Adrenal gland (tissue), 9 donors: ENCODE measurements at regions not wholly inside any gene's neighbourhood (a gene's known extent, or its start where the extent isn't known, plus 50 kb on each side); places are given as distances from the start of the nearest gene placed in this dataset.

Source experiments
- DNase-seq, 7 donors: peaks; one replicate each; pipeline ENCODE4 v3.0.0-alpha.2; 2019 to 2020
- H3K27ac ChIP-seq, 5 donors: fragments of 200-600 bp; sonication (generic) in 4 of 5; 1 replicate in 3 of 5; 2 replicates in 2 of 5; pipeline versions ENCODE4 v1.5.1 to v1.8.0; 2016 to 2020; ENCODE audit warnings: mild to moderate bottlenecking in 1 of 5
- H3K27me3 ChIP-seq: fragments of 200-600 bp; 2 replicates; pipeline ENCODE4 v1.8.0; 2021
- H3K36me3 ChIP-seq, 2 donors: fragments of 200-600 bp; replicated peaks in 1 of 2; 1 replicate in 1 of 2; 2 replicates in 1 of 2; pipeline versions ENCODE4 v1.5.1 to v1.8.0; 2018 to 2022
- H3K4me1 ChIP-seq, 2 donors: fragments of 200-600 bp; replicated peaks in 1 of 2; 1 replicate in 1 of 2; 2 replicates in 1 of 2; pipeline versions ENCODE4 v1.5.1 to v1.8.0; 2018 to 2021
- H3K4me3 ChIP-seq, 4 donors: fragments of 200-600 bp; sonication (generic) in 3 of 4; one replicate each; pipeline ENCODE4 v1.5.1; 2016 to 2018
- H3K9me3 ChIP-seq, 3 donors: fragments of 200-600 bp; sonication (generic) in 1 of 3; replicated peaks in 1 of 3; 1 replicate in 2 of 3; 2 replicates in 1 of 3; pipeline versions ENCODE4 v1.5.1 to v1.8.0; 2016 to 2021
- POLR2A ChIP-seq, 2 donors: fragments of 450-650 bp; IDR thresholded peaks; one replicate each; pipeline ENCODE4 v1.6.1; 2017; ENCODE audit warnings: antibody characterized with exemption in 2 of 2, mild to moderate bottlenecking in 2 of 2, moderate library complexity in 1 of 2
- WGBS, 4 donors: extraction: QIAGEN DNeasy Blood & Tissue Kit in 2 of 4; methylation state at CpG; one replicate each; pipeline versions ENCODE4 v1.1.5 to v1.1.7; 2013 to 2017; 5-methylcytosine and 5-hydroxymethylcytosine counted together
- intact Hi-C, 2 donors: fragments of 100-400 bp; cut with DNase I; formaldehyde crosslinking; loops; one replicate each; pipeline versions ENCODE4 v1.14.1 to v1.15.0; 2022 to 2023
- TF ChIP-seq, protein P1 (sequence below), 6 experiments: fragments of 450-650 bp in 4 of 6; fragments of 200-600 bp in 2 of 6; sonication (generic) in 1 of 6; IDR thresholded peaks; 1 replicate in 5 of 6; 2 replicates in 1 of 6; pipeline versions ENCODE4 v1.5.1 to v1.8.0; 2016 to 2021; ENCODE audit warnings: antibody characterized with exemption in 6 of 6, mild to moderate bottlenecking in 2 of 6, moderate library complexity in 1 of 6
- donor health status: healthy with polysubstance abuse.
- donor health status: Bipolar disorder and iron deficiency.
- donor health status: DM: yes; HTN: yes; CAD: no.
- donor health status: DM: no; HTN: no; CAD: no.
- donor health status: DM: no; HTN: no; CAD: no.

DNA sequence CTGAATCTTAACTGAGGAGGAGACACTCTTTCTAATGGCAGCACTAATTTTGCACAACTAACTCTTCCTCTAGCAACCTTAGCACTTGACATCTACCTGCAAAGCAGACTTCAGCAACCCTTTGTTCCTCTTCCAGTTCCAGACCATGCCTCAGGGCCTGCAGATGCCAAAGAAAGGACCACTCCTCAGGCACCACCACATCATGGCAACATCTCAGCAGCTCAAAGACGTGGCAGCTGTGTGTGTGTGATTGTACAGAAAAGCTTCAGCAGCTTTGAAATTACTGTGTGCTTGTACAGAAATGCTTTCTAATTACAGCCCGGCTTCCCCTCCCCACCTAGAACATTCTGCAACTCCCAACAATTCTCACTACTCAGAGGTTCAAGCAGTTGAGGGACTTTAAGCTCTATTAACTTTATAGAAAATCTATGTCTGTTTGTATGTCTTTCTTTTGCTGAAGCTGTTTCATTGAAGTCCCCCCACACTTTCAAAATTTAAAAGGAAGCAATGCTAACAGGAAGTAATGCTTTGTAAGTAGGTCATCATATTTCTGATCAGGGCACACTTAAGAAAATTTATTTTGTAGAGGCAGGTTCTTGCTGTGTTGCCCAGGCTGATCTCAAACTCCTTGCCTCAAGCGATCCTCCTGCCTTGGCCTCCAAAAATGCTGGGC, 115.2 kb downstream of the CD47 start:
- Histone ChIP-seq H3K4me1 (no peaks in the 10 kb centered on the region), H3K36me3 (no peaks in the 10 kb centered on the region), H3K9me3 (no peaks in the 10 kb centered on the region), H3K27me3 (no peaks in the 10 kb centered on the region), H3K4me3 (no peak overlapping the region), H3K27ac (no peak overlapping the region)
- intact Hi-C loops, result no loop called here
- 85 to 94% (median 88%) methylated on average over 3 of the region's 3 CpGs for WGBS, 4 donors
- DNase-seq, result no peak
- no peak for TF ChIP-seq POLR2A (IDR thresholded peaks at IDR 0.05)
- TF ChIP-seq, protein P1, sequence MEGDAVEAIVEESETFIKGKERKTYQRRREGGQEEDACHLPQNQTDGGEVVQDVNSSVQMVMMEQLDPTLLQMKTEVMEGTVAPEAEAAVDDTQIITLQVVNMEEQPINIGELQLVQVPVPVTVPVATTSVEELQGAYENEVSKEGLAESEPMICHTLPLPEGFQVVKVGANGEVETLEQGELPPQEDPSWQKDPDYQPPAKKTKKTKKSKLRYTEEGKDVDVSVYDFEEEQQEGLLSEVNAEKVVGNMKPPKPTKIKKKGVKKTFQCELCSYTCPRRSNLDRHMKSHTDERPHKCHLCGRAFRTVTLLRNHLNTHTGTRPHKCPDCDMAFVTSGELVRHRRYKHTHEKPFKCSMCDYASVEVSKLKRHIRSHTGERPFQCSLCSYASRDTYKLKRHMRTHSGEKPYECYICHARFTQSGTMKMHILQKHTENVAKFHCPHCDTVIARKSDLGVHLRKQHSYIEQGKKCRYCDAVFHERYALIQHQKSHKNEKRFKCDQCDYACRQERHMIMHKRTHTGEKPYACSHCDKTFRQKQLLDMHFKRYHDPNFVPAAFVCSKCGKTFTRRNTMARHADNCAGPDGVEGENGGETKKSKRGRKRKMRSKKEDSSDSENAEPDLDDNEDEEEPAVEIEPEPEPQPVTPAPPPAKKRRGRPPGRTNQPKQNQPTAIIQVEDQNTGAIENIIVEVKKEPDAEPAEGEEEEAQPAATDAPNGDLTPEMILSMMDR (IDR thresholded peaks at IDR 0.05), result no peak

- no peak for DNase-seq
- H3K27ac ChIP-seq, result no peak overlapping the region
- intact Hi-C loops, result no loop called here
- H3K9me3 ChIP-seq, result no peaks in the 10 kb centered on the region
- no peaks in the 10 kb centered on the region for H3K36me3 ChIP-seq
- H3K4me1 ChIP-seq, result no peaks in the 10 kb centered on the region
- H3K4me3 ChIP-seq, result no peak overlapping the region
- H3K27me3 ChIP-seq, result no peaks in the 10 kb centered on the region
- TF ChIP-seq, protein P1 (IDR thresholded peaks at IDR 0.05), result no peak
- no peak for TF ChIP-seq POLR2A (IDR thresholded peaks at IDR 0.05)
- 76 to 87% (median 79%) methylated on average over 4 of the region's 4 CpGs for WGBS, 4 donors
Measured at GRCh38 chr3:107973961-107974360, 116.9 kb downstream of the CD47 start.

DNA sequence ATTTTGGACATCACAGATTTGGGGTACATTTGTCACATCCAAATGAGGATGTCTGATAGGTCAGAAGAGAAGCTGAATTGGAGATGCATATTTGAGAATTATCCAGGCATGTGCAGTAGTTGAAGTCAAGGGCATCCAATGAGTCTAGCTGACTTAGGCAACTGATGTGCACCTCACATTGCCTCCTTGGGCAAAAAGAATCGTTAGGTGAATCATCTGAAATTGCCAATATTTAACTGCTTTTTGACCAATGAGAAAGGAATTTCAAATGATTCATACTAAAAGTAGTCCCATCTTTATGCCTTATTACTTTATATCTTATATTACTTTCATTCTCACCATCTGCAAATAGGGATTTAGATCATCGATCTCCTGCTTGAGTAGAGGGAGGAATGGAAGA, 117.7 kb downstream of the CD47 start:
- H3K36me3 ChIP-seq, result no peaks in the 10 kb centered on the region
- H3K27me3 ChIP-seq, result no peaks in the 10 kb centered on the region
- TF ChIP-seq, protein P1 (IDR thresholded peaks at IDR 0.05), result no peak
- no peak for TF ChIP-seq POLR2A (IDR thresholded peaks at IDR 0.05)
- no peak overlapping the region for H3K4me3 ChIP-seq
- no peaks in the 10 kb centered on the region for H3K4me1 ChIP-seq
- H3K27ac ChIP-seq, result no peak overlapping the region
- intact Hi-C loops, result no loop called here
- 70 to 74% (median 72%) methylated on average over 2 of the region's 2 CpGs for whole genome bisulfite sequencing, 4 donors
- H3K9me3 ChIP-seq, result no peaks in the 10 kb centered on the region
- no peak for DNase-seq

DNA sequence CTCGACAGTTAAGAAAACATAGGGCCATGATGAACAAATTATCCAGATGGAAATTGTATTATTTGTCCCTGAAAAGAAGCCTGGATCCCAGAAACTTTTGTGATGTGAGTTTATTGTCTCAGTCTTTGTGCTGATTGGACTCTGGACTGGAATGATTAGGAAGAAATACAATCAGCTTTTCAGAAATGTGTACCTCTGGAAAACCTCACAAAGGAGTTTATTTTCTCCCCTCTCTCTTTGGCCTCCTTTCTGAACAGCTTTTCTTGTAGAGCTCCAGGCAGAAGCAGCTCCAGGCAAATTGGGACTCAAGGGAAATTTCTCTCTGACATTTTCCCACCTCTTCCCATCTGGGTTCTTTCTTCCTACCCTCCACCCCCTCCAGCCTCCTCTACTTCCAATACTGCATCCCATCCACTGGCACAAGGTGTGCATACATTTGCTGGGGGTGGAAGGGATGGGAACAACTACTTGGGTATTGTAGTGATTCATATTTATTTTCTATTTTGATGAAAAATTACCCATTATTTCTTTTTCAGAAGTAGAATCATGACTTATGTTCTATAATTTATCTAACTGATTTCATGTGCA, 119.7 kb downstream of the CD47 start:
- Histone ChIP-seq H3K4me1 (no peaks in the 10 kb centered on the region), H3K36me3 (no peaks in the 10 kb centered on the region), H3K4me3 (no peak overlapping the region), H3K9me3 (no peaks in the 10 kb centered on the region), H3K27ac (no peak overlapping the region), H3K27me3 (no peaks in the 10 kb centered on the region)
- intact Hi-C loops, result no loop called here
- WGBS, 4 donors, result 64 to 93% (median 76%) methylated on average over 1 of the region's 1 CpG
- TF ChIP-seq, protein P1 (IDR thresholded peaks at IDR 0.05), result no peak
- TF ChIP-seq POLR2A (IDR thresholded peaks at IDR 0.05), result no peak
- DNase-seq, result no peak
